Sigmoid colon (tissue), 4 donors: ENCODE measurements at regions not wholly inside any gene's neighbourhood (a gene's known extent, or its start where the extent isn't known, plus 50 kb on each side); places are given as distances from the start of the nearest gene placed in this dataset.

Experiments used
- EP300 ChIP-seq, 4 donors: sonication (generic); formaldehyde crosslinking; IDR thresholded peaks; one replicate each; pipeline ENCODE4 v1.6.1; 2017; ENCODE audit warnings: antibody characterized with exemption in 4 of 4
- POLR2A ChIP-seq, 2 donors: fragments of 450-650 bp; IDR thresholded peaks; one replicate each; pipeline ENCODE4 v1.6.1; 2016; ENCODE audit warnings: antibody characterized with exemption in 2 of 2, mild to moderate bottlenecking in 2 of 2, moderate library complexity in 2 of 2
- POLR2AphosphoS5 ChIP-seq, 4 donors: sonication (generic); formaldehyde crosslinking; IDR thresholded peaks; one replicate each; pipeline ENCODE4 v1.6.1; 2017; ENCODE audit warnings: antibody characterized with exemption in 4 of 4
- TF ChIP-seq, protein P1 (sequence below), 4 experiments: fragments of 450-650 bp in 3 of 4; fragments of 200-600 bp in 1 of 4; IDR thresholded peaks; one replicate each; pipeline ENCODE4 v1.5.1; 2016 to 2019; ENCODE audit warnings: antibody characterized with exemption in 4 of 4, mild to moderate bottlenecking in 3 of 4, moderate library complexity in 2 of 4

DNA sequence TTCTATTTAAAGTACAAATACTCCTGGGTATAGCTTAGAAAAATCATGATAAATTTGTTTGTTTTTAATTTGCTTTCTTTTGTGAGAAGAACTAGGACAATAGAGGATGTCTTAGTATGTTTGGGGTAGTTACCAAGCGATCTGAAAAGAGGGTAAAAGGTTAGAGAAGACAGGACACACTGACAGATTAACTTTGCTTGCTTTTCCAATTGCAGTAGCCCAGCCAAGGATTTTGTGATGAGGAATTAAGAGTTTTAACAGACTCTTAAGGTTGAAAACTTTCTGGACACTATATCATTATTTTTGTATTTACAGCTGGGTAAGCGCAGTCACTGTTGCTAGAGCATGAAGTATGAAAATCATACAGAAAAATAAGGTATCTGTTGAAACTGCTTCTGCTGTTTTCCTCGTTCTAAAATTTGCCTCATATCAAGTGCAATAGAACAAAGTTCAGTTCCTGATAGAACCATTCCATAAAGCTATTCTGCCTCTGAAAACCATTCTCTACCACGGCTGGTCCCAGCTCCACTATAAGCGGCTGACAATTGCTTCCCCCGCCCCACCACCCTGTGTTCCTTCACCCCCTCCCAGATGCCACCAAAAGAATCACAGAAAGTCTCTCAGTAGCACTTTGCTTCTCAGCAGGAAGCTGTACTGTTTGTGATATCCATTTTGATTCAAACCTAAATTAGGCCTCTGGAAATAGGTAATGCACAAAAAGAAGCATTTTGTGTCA lies 413.4 kb downstream of the BCAT1 start:
- TF ChIP-seq POLR2AphosphoS5 (IDR thresholded peaks at IDR 0.05): no peak
- TF ChIP-seq EP300 (IDR thresholded peaks at IDR 0.05): no peak
- TF ChIP-seq, protein P1, sequence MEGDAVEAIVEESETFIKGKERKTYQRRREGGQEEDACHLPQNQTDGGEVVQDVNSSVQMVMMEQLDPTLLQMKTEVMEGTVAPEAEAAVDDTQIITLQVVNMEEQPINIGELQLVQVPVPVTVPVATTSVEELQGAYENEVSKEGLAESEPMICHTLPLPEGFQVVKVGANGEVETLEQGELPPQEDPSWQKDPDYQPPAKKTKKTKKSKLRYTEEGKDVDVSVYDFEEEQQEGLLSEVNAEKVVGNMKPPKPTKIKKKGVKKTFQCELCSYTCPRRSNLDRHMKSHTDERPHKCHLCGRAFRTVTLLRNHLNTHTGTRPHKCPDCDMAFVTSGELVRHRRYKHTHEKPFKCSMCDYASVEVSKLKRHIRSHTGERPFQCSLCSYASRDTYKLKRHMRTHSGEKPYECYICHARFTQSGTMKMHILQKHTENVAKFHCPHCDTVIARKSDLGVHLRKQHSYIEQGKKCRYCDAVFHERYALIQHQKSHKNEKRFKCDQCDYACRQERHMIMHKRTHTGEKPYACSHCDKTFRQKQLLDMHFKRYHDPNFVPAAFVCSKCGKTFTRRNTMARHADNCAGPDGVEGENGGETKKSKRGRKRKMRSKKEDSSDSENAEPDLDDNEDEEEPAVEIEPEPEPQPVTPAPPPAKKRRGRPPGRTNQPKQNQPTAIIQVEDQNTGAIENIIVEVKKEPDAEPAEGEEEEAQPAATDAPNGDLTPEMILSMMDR (IDR thresholded peaks at IDR 0.05): no peak
- no peak for TF ChIP-seq POLR2A (IDR thresholded peaks at IDR 0.05)
